ENCODE measurements at regions not wholly inside any gene's neighbourhood (a gene's known extent, or its start where the extent isn't known, plus 50 kb on each side); places are given as distances from the start of the nearest gene placed in this dataset.

GRCh38 chr21:22083899-22084298 is 1085.7 kb downstream of the NCAM2 start:
- no peak for TF ChIP-seq FOXA1 (IDR thresholded peaks at IDR 0.05)
- no peak for TF ChIP-seq SUZ12 (IDR thresholded peaks at IDR 0.05)
- no peak for TF ChIP-seq TARDBP (IDR thresholded peaks at IDR 0.05)
- TF ChIP-seq LEF1 (IDR thresholded peaks at IDR 0.05; ENCODE audit: borderline replicate concordance) = no peak
- no peak for TF ChIP-seq L3MBTL2 (conservative IDR thresholded peaks at IDR 0.05)
- no peak for TF ChIP-seq BHLHE40 (IDR thresholded peaks at IDR 0.05; ENCODE audit: borderline replicate concordance)
- TF ChIP-seq SP1 (IDR thresholded peaks at IDR 0.05) = no peak
